SU-DHL-6 (cell line): ENCODE measurements at regions not wholly inside any gene's neighbourhood (a gene's known extent, or its start where the extent isn't known, plus 50 kb on each side); places are given as distances from the start of the nearest gene placed in this dataset.

ENCODE experiments used
- CTCF ChIP-seq: fragments of 200-600 bp; sonication (generic); IDR thresholded peaks from one replicate; pipeline ENCODE4 v1.5.1; 2017; ENCODE audit warnings: antibody characterized with exemption, mild to moderate bottlenecking, low read length, moderate library complexity; ENCODE audit not compliant: insufficient read depth, poor library complexity, severe bottlenecking
- EZH2phosphoT487 ChIP-seq: fragments of 200-600 bp; sonication (generic), shearing (Covaris generic); conservative IDR thresholded peaks from 2 replicates; pipeline ENCODE4 v1.6.1; 2018; ENCODE audit warnings: mild to moderate bottlenecking, antibody characterized with exemption, low read length, moderate library complexity, mixed read lengths

DNA sequence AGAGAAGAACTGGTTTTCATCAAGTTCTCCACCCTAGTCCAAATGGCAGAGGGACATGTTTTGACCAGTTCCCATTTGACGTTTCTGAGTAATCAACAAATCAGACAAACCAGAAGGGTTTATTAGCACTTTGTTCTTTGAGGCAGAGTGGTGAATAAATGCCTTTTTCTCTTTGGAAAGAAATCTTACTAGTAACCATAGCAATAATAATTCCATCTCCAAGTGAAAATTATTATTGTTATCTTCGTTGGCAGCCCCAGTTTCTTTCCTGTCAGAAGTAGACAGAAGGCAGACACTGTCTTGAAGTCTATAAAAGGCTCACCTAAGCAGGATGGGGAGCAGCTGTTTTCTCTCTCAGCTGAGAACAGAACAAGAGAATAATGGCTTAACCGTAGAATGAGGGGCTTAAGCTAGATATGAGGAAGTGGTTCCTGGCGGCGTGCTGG, 391.6 kb downstream of the PBX1 start:
- no peak for TF ChIP-seq CTCF
- TF ChIP-seq EZH2phosphoT487: no peak
